HepG2 (cell line): ENCODE measurements at regions not wholly inside any gene's neighbourhood (a gene's known extent, or its start where the extent isn't known, plus 50 kb on each side); places are given as distances from the start of the nearest gene placed in this dataset.

Experiments used
- ATAC-seq: fragments of 200-7000 bp; cut with Tn5 transposase; 3 replicates; pipeline ENCODE4 v1.9.1; 2020; ENCODE audit warnings: mild to moderate bottlenecking, moderate library complexity
- BruUV-seq: library from RNA; stranded (reverse); fragments of 400-500 nt; replicated peaks from 2 replicates; lab custom pipeline; 2021; lab: Mats Ljungman, UMichigan
- CTCF ChIA-PET: fragments of 300-600 bp; formaldehyde crosslinking; extraction: SDS; loops from one replicate; lab custom pipeline; 2021; ENCODE audit warnings: low total read pairs, inconsistent platforms, low intra/inter-chr PET ratio; lab: Yijun Ruan, JAX
- POLR2A ChIA-PET: fragments of 350-600 bp; sonication (Branson Sonifier 250); formaldehyde crosslinking; loops from one replicate; lab custom pipeline; 2020; ENCODE audit warnings: antibody characterized with exemption, inconsistent platforms; lab: Yijun Ruan, JAX
- DNase-seq: peaks from one replicate; pipeline ENCODE4 v3.0.0-alpha.2; 2015; ENCODE audit warnings: low spot score
- FAIRE-seq: peaks from 3 replicates; lab custom pipeline; 2011; peaks lifted over from hg19 to GRCh38; lab: Jason Lieb, UNC
- H2AFZ ChIP-seq: one replicate; pipeline ENCODE4 v1.6.1; 2011; ENCODE audit warnings: low read length, inconsistent platforms
- H3K27ac ChIP-seq: fragments of 300-600 bp; 3 replicates; pipeline ENCODE4 v1.8.0; 2011; ENCODE audit warnings: mixed run types, mild to moderate bottlenecking, mixed read lengths, low read length, inconsistent platforms; ENCODE audit not compliant: insufficient read depth; ENCODE audit errors: extremely low read length
- H3K27me3 ChIP-seq, 2 experiments: fragments of 200-600 bp in 1 of 2; 2 replicates in 1 of 2; 3 replicates in 1 of 2; pipeline versions ENCODE4 v1.6.0 to v1.8.0; 2011; ENCODE audit warnings: low read length in 2 of 2, mild to moderate bottlenecking in 2 of 2, moderate library complexity in 2 of 2, inconsistent platforms in 1 of 2; ENCODE audit not compliant: insufficient read depth in 2 of 2, control insufficient read depth in 1 of 2
- H3K36me3 ChIP-seq, 2 experiments: fragments of 200-600 bp in 1 of 2; replicated peaks in 1 of 2; 2 replicates in 1 of 2; 3 replicates in 1 of 2; pipeline versions ENCODE4 v1.5.1 to v1.8.0; 2011; ENCODE audit warnings: low read length in 2 of 2, inconsistent platforms in 1 of 2; ENCODE audit not compliant: insufficient read depth in 2 of 2, control insufficient read depth in 1 of 2
- H3K4me1 ChIP-seq: 2 replicates; pipeline ENCODE4 v1.5.1; 2012; ENCODE audit warnings: low read length, inconsistent platforms; ENCODE audit not compliant: insufficient read depth
- H3K4me2 ChIP-seq: 2 replicates; pipeline ENCODE4 v1.6.0; 2011; ENCODE audit warnings: low read depth, low read length, inconsistent platforms
- H3K4me3 ChIP-seq, 3 experiments: fragments of 200-600 bp in 1 of 3; sonication (generic), shearing (Covaris generic) in 1 of 3; replicated peaks in 1 of 3; 2 replicates each; pipeline ENCODE4 v1.5.1; 2011 to 2016; ENCODE audit warnings: low read length in 3 of 3, inconsistent platforms in 2 of 3, low read depth in 2 of 3, mild to moderate bottlenecking in 2 of 3, control low read depth in 1 of 3, mixed read lengths in 1 of 3; ENCODE audit not compliant: insufficient read depth in 1 of 3
- H3K79me2 ChIP-seq: one replicate; pipeline ENCODE4 v1.6.1; 2011; ENCODE audit warnings: low read length, inconsistent platforms; ENCODE audit not compliant: insufficient read depth
- H3K9ac ChIP-seq: 2 replicates; pipeline ENCODE4 v1.6.0; 2011; ENCODE audit warnings: mild to moderate bottlenecking, low read depth, low read length, inconsistent platforms; ENCODE audit not compliant: insufficient read depth
- H3K9me3 ChIP-seq: 2 replicates; pipeline ENCODE4 v1.5.1; 2012; ENCODE audit warnings: mild to moderate bottlenecking, low read length
- H4K20me1 ChIP-seq: 2 replicates; pipeline ENCODE4 v1.6.0; 2011; ENCODE audit warnings: inconsistent platforms, mild to moderate bottlenecking, low read length, moderate library complexity; ENCODE audit not compliant: insufficient read depth
- ARHGAP35 ChIP-seq: sonication (generic); formaldehyde crosslinking; IDR thresholded peaks from 2 replicates; pipeline ENCODE4 v1.9.0; 2022; ENCODE audit warnings: mild to moderate bottlenecking, inconsistent platforms, moderate library complexity, missing genetic modification reagents, borderline replicate concordance
- DDIT3 ChIP-seq: sonication (generic); formaldehyde crosslinking; IDR thresholded peaks from 2 replicates; pipeline ENCODE4 v1.4.0; 2020; ENCODE audit warnings: mild to moderate bottlenecking, missing genetic modification reagents
- ETS1 ChIP-seq: sonication (generic); formaldehyde crosslinking; IDR thresholded peaks from 2 replicates; pipeline ENCODE4 v1.4.0; 2020; ENCODE audit warnings: missing genetic modification reagents
- KDM5B ChIP-seq: sonication (generic); formaldehyde crosslinking; IDR thresholded peaks from 2 replicates; pipeline ENCODE4 v1.4.0; 2020; ENCODE audit warnings: missing genetic modification reagents, mild to moderate bottlenecking, borderline replicate concordance
- SATB2 ChIP-seq: sonication (generic); formaldehyde crosslinking; IDR thresholded peaks from 2 replicates; pipeline ENCODE4 v1.5.0; 2020; ENCODE audit warnings: missing genetic modification reagents
- YY1 ChIP-seq: IDR thresholded peaks from 2 replicates; pipeline ENCODE4 v1.6.1; 2011; ENCODE audit warnings: low read length, low read depth, moderate library complexity, mild to moderate bottlenecking; ENCODE audit not compliant: insufficient read depth, insufficient replicate concordance
- ZBTB7A ChIP-seq: sonication (generic); formaldehyde crosslinking; IDR thresholded peaks from 2 replicates; pipeline ENCODE4 v1.8.0; 2022; ENCODE audit warnings: mild to moderate bottlenecking, missing genetic modification reagents
- ZFP36 ChIP-seq: fragments of 150-350 bp; IDR thresholded peaks from 2 replicates; pipeline ENCODE4 v1.6.1; 2018; ENCODE audit warnings: borderline replicate concordance, low read length, low read depth; ENCODE audit not compliant: partially characterized antibody
- ZNF367 ChIP-seq: sonication (generic); formaldehyde crosslinking; IDR thresholded peaks from 2 replicates; pipeline ENCODE4 v1.4.0; 2020; ENCODE audit warnings: missing genetic modification reagents, borderline replicate concordance
- ZNF780A ChIP-seq: sonication (generic); formaldehyde crosslinking; IDR thresholded peaks from 2 replicates; pipeline ENCODE4 v1.8.0; 2022; ENCODE audit warnings: mild to moderate bottlenecking, missing genetic modification reagents, moderate library complexity
- WGBS: methylation state at CpG from one replicate; pipeline ENCODE4 v1.1.6; 2017; ENCODE audit warnings: low lambda C conversion rate; 5-methylcytosine and 5-hydroxymethylcytosine counted together
- in situ Hi-C: cut with HindIII; loops from 2 replicates; pipeline ENCODE4 v1.10.0; 2017; ENCODE audit warnings: low pct_unique_long_range_greater_than_20kb; ENCODE audit not compliant: extremely low pct_ligation_motif_present
- intact Hi-C: fragments of 100-400 bp; cut with micrococcal nuclease; formaldehyde crosslinking; loops from one replicate; pipeline ENCODE4 v1.10.0; 2022; ENCODE audit not compliant: unreplicated experiment

GRCh38 chr1:91137173-91137852 is 115.5 kb upstream of the ZNF644 start (continued):
- TF ChIP-seq ZNF780A (CRISPR knock-in tag), result no peak
- no peak for TF ChIP-seq KDM5B (CRISPR knock-in tag)
- no peak for TF ChIP-seq ZFP36
- no peak for TF ChIP-seq ZNF367 (CRISPR knock-in tag)

- ChIA-PET POLR2A (no interaction called here), CTCF (no interaction called here)
- Histone ChIP-seq H3K4me3 (no peak overlapping the region), H3K4me1 (no peaks in the 10 kb centered on the region), H3K9ac (no peak overlapping the region), H3K4me2 (no peak overlapping the region), H3K27me3 (no peaks in the 10 kb centered on the region; a peak in 2 of 5 replicates), H3K27ac (no peak overlapping the region), H3K79me2 (no peaks in the 10 kb centered on the region), H2AFZ (no peak overlapping the region), H4K20me1 (no peaks in the 10 kb centered on the region), H3K36me3 (no peaks in the 10 kb centered on the region), H3K9me3 (no peaks in the 10 kb centered on the region)
- FAIRE-seq (no peak), ATAC-seq (no peak), DNase-seq (no peak)
- intact Hi-C loops, result no loop called here
- no TSS peak for BruUV-seq
- in situ Hi-C loops, result no loop called here
- WGBS, result 67% methylated on average over 8 of the region's 11 CpGs
- TF ChIP-seq ETS1 (CRISPR knock-in tag) (no peak), ZBTB7A (CRISPR knock-in tag) (no peak), SATB2 (CRISPR knock-in tag) (no peak), DDIT3 (CRISPR knock-in tag) (no peak), ARHGAP35 (CRISPR knock-in tag) (no peak), YY1 (no peak)
Measured at GRCh38 chr1:91135799-91136198, 114.0 kb upstream of the ZNF644 start.
